DMS79 treated with DMSO at 0.1 percent for 48 hours (cell line): ENCODE measurements at regions not wholly inside any gene's neighbourhood (a gene's known extent, or its start where the extent isn't known, plus 50 kb on each side); places are given as distances from the start of the nearest gene placed in this dataset.

Experiments used
- DNase-seq: peaks from one replicate; lab custom pipeline; 2025; lab: John Stamatoyannopoulos, UW

GRCh38 chr2:65532937-65533336 is 100.5 kb upstream of the SPRED2 start:
- DNase-seq = no peak

GRCh38 chr2:65532326-65532725 is 99.9 kb upstream of the SPRED2 start:
- no peak for DNase-seq

GRCh38 chr2:65530547-65531320 is 98.3 kb upstream of the SPRED2 start:
- no peak for DNase-seq

GRCh38 chr2:65529419-65529818 is 97.0 kb upstream of the SPRED2 start:
- DNase-seq = no peak

GRCh38 chr2:65528241-65528574 is 95.8 kb upstream of the SPRED2 start:
- no peak for DNase-seq

GRCh38 chr2:65527451-65528240 is 95.2 kb upstream of the SPRED2 start:
- no peak for DNase-seq

- DNase-seq = no peak
Measured at GRCh38 chr2:65525616-65526231, 93.3 kb upstream of the SPRED2 start.

- DNase-seq = no peak
Measured at GRCh38 chr2:65522922-65523321, 90.5 kb upstream of the SPRED2 start.

- no peak for DNase-seq
Measured at GRCh38 chr2:65518751-65519150, 86.4 kb upstream of the SPRED2 start.

GRCh38 chr2:65514555-65515195 is 82.3 kb upstream of the SPRED2 start:
- no peak for DNase-seq

GRCh38 chr2:65512783-65513182 is 80.4 kb upstream of the SPRED2 start:
- no peak for DNase-seq

- no peak for DNase-seq
Measured at GRCh38 chr2:65511306-65511705, 78.9 kb upstream of the SPRED2 start.

GRCh38 chr2:65508225-65508624 is 75.8 kb upstream of the SPRED2 start:
- no peak for DNase-seq

- DNase-seq = no peak
Measured at GRCh38 chr2:65507102-65508069, 75.0 kb upstream of the SPRED2 start.

- DNase-seq = no peak
Measured at GRCh38 chr2:65504814-65505697, 72.7 kb upstream of the SPRED2 start.

- DNase-seq = no peak
Measured at GRCh38 chr2:65504201-65504600, 71.8 kb upstream of the SPRED2 start.

- no peak for DNase-seq
Measured at GRCh38 chr2:65503746-65504145, 71.3 kb upstream of the SPRED2 start.

- no peak for DNase-seq
Measured at GRCh38 chr2:65501836-65502235, 69.4 kb upstream of the SPRED2 start.

GRCh38 chr2:65501074-65501473 is 68.7 kb upstream of the SPRED2 start:
- no peak for DNase-seq

- no peak for DNase-seq
Measured at GRCh38 chr2:65500310-65501040, 68.1 kb upstream of the SPRED2 start.
